NT2/D1 (cell line): ENCODE measurements at regions not wholly inside any gene's neighbourhood (a gene's known extent, or its start where the extent isn't known, plus 50 kb on each side); places are given as distances from the start of the nearest gene placed in this dataset.

Experiments
- SUZ12 ChIP-seq: IDR thresholded peaks from 2 replicates; pipeline ENCODE4 v1.6.1; 2011; ENCODE audit not compliant: insufficient read length, insufficient read depth; ENCODE audit errors: extremely low read depth
- YY1 ChIP-seq: IDR thresholded peaks from 2 replicates; pipeline ENCODE4 v1.6.1; 2011; ENCODE audit not compliant: insufficient read length, insufficient read depth
- ZNF274 ChIP-seq: IDR thresholded peaks from 2 replicates; pipeline ENCODE4 v1.6.1; 2011; ENCODE audit warnings: mild to moderate bottlenecking, low read depth, low read length

GRCh38 chr7:93690021-93690420 is 115.5 kb upstream of the CALCR start:
- TF ChIP-seq SUZ12 (no peak), ZNF274 (no peak), YY1 (no peak)
